ENCODE measurements at regions not wholly inside any gene's neighbourhood (a gene's known extent, or its start where the extent isn't known, plus 50 kb on each side); places are given as distances from the start of the nearest gene placed in this dataset.

DNA sequence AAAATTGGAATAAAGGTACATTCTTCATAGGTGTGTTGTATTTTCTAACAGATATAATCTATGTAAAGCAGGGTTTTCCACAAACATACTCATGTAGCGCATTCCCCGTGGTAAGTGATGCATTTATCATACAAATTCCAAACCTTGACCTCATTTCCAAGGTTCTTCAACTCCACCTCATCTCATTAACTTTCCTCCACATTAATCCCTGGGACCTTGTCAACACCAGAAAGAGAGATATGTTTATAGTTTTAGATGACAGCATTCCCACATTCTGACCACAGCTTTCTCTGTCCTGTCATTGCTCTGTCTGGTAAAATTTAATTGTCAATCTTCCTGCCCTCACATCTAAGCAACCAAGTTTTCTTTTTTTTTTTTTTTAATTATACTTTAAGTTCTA, 415.1 kb downstream of the TMEM161B start:
- Mint-ChIP-seq H3K27ac (no peak overlapping the region), H3K4me1 (no peaks in the 10 kb centered on the region), H3K36me3 (no peaks in the 10 kb centered on the region), H3K9me3 (peaks cover 2% of the 10 kb centered on the region), H3K27me3 (no peaks in the 10 kb centered on the region), H3K4me3 (no peak overlapping the region)
- ATAC-seq (ENCODE audit: low read depth) (no peak), DNase-seq (no peak)
- POLR2A ChIA-PET = no interaction called here

DNA sequence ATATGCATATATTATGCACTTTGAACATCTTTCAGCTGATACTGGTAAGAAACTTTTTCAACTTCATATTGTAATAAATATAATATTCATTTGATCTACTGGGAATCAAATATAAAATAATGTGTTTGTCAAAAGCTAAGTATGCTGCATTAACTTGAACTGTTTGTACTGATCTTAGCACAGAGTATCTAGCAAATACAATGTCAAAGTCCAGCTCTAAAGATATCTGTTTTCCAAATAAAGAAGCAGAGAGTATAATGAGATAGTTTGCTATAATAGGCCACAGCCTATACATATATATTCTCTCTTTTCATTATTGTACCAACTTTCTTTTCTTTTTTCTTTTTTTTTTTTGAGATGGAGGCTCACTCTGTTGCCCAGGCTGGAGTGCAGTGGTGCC, 417.0 kb downstream of the TMEM161B start:
- Mint-ChIP-seq H3K9me3 (no peaks in the 10 kb centered on the region), H3K36me3 (no peaks in the 10 kb centered on the region), H3K4me3 (no peak overlapping the region), H3K27ac (no peak overlapping the region), H3K4me1 (no peaks in the 10 kb centered on the region), H3K27me3 (no peaks in the 10 kb centered on the region)
- no peak for ATAC-seq (ENCODE audit: low read depth)
- POLR2A ChIA-PET = no interaction called here
- DNase-seq = no peak

DNA sequence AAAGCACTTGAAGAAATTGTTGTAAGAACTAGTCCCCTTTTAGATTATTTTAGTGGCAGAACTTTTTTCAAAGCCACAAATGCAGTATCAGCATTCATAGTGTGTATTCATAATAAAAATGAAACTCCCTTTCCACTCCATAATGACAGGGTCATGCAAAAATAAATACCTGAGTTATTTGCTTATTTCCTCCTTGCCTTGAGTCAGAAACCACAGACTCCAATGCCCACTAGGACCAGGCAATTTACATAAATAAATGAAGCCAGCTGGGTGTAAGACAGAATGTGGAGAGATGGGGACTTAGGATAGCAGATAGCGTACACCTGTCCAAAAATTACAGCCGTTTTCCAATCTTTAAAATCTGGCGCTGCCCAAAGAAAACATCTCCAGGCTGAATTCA, 417.8 kb downstream of the TMEM161B start:
- Mint-ChIP-seq H3K4me3 (no peak overlapping the region), H3K9me3 (no peaks in the 10 kb centered on the region), H3K36me3 (no peaks in the 10 kb centered on the region), H3K27ac (no peak overlapping the region), H3K4me1 (no peaks in the 10 kb centered on the region), H3K27me3 (no peaks in the 10 kb centered on the region)
- POLR2A ChIA-PET = no interaction called here
- ATAC-seq (ENCODE audit: low read depth) (no peak), DNase-seq (no peak)

DNA sequence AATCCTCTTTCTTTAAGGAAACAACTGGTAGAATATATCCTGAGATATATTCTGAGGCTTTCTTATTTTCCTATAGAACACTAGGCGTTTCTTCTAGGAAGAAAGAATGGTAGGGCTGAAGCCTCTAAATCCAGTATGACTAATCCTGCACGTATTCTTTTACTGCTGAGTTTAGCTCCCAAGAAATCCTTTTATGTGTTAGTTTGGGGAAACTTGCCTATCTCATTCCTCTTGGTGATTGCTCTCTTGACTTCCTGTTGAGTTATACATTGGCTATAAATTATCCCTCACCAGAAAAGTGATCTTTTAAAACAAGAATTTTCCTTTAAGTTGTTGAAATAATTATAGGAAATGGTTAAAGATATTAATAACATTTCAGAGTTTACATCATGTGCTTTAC, 422.9 kb downstream of the TMEM161B start:
- ATAC-seq (ENCODE audit: low read depth) (no peak), DNase-seq (no peak)
- H3K36me3 Mint-ChIP-seq = no peaks in the 10 kb centered on the region
- no peaks in the 10 kb centered on the region for H3K27me3 Mint-ChIP-seq
- H3K4me1 Mint-ChIP-seq = no peaks in the 10 kb centered on the region
- H3K4me3 Mint-ChIP-seq = no peak overlapping the region
- no peak overlapping the region for H3K27ac Mint-ChIP-seq
- peaks cover 2% of the 10 kb centered on the region for H3K9me3 Mint-ChIP-seq
- POLR2A ChIA-PET = no interaction called here

DNA sequence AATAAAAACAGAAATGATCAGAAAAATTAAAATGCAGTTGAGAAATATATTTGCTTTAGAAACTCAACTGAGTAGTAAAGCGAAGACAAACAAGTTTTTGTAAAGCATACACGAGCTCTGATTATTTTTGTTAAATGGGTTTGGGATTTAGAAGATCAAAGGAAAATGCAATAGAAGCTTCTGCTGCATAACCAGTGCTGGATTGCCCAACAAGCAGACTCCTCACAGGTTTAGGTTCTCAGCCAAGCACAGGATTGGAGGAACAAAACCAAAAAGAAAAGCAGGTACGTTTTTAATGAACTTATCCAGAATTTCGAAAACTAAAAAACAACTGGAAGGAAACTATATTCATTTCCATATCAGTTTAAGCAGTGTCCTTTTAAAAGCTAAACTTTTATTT, 423.8 kb downstream of the TMEM161B start:
- POLR2A ChIA-PET = no interaction called here
- Mint-ChIP-seq H3K36me3 (no peaks in the 10 kb centered on the region), H3K27me3 (no peaks in the 10 kb centered on the region), H3K9me3 (peaks cover 2% of the 10 kb centered on the region), H3K4me3 (no peak overlapping the region), H3K27ac (no peak overlapping the region), H3K4me1 (no peaks in the 10 kb centered on the region)
- no peak for DNase-seq
- ATAC-seq (ENCODE audit: low read depth) = no peak

DNA sequence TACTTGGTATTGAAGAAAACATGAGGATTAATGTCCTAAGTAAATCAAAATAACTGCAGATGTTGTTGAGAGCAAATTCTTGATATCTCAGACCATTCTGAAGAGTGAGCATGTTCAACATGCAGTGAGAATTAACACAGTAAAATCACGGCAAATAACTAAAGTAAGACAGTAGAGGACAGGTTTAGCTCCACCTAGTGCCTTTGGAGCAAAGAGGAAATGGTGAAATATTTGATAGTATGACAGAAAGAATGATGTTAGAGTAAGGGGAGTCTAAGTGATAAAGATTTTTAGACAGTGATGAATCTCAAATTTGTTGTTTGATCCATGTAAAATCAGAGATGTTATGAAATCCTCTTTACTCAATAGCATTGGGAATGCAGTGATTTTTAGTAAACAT, 424.2 kb downstream of the TMEM161B start:
- Mint-ChIP-seq H3K9me3 (peaks cover 3% of the 10 kb centered on the region), H3K27me3 (no peaks in the 10 kb centered on the region), H3K4me3 (no peak overlapping the region), H3K4me1 (no peaks in the 10 kb centered on the region), H3K36me3 (no peaks in the 10 kb centered on the region), H3K27ac (no peak overlapping the region)
- ATAC-seq (ENCODE audit: low read depth) = no peak
- POLR2A ChIA-PET = no interaction called here
- no peak for DNase-seq

DNA sequence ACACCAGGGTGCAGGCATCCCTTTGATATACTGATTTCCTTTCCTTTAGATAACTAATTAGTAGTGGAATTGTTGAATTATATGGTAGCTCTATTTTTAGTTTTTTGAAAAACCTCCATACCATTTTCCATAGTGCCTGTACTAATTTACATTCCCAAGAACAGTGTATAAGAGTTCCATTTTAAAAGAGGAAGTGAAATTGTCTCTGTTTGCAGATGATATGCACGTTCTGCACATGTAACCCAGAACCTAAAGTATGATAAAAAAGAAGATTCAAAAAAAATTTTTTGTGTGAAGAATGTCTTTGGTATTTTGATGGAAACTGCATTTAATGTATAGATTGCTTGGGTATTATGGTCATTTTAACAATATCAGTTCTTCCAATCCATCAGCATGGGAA, 424.0 kb upstream of the CCNH start:
- no peaks in the 10 kb centered on the region for H3K4me1 Mint-ChIP-seq
- no peaks in the 10 kb centered on the region for H3K36me3 Mint-ChIP-seq
- ATAC-seq (ENCODE audit: low read depth) (no peak), DNase-seq (no peak)
- H3K9me3 Mint-ChIP-seq = peaks cover 8% of the 10 kb centered on the region
- H3K27ac Mint-ChIP-seq = no peak overlapping the region
- no peaks in the 10 kb centered on the region for H3K27me3 Mint-ChIP-seq
- POLR2A ChIA-PET = no interaction called here
- no peak overlapping the region for H3K4me3 Mint-ChIP-seq

DNA sequence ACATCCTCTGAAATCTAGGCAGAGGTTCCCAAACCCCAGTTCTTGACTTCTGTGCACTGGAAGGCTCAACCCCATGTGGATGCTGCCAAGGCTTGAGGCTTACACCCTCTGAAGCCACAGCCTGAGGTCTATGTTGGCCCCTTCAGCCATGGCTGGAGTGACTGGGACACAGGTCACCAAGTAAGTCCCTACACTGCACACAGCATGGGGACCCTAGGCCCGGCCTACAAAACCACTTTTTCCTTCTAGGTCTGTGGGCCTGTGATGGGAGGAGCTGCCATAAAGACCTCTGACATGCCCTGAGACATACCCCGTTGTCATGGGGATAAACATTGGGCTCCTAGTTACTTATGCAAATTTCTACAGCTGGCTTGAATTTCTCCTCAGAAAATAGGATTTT, 418.8 kb upstream of the CCNH start:
- POLR2A ChIA-PET = no interaction called here
- DNase-seq (no peak), ATAC-seq (ENCODE audit: low read depth) (no peak)
- peaks cover 8% of the 10 kb centered on the region for H3K9me3 Mint-ChIP-seq
- H3K36me3 Mint-ChIP-seq = no peaks in the 10 kb centered on the region
- no peak overlapping the region for H3K4me3 Mint-ChIP-seq
- H3K4me1 Mint-ChIP-seq = no peaks in the 10 kb centered on the region
- no peaks in the 10 kb centered on the region for H3K27me3 Mint-ChIP-seq
- no peak overlapping the region for H3K27ac Mint-ChIP-seq

DNA sequence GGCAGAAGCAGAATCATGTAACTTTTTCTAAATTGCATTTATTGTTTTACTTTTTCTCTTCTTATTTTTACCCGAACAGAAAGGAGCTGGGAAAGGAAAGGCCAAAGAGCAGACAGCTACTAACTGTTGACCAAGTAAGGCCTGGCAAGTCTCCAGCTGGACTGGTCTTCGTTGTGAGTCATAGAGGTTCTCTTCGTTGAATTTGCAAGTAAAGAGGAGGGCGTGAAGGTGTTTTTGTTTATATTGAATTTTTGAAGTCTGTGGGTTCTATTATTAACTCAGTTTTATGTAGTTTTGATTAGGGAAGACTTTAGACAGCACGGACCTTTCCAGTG, 416.5 kb upstream of the CCNH start:
- Mint-ChIP-seq H3K36me3 (no peaks in the 10 kb centered on the region), H3K27me3 (no peaks in the 10 kb centered on the region), H3K4me3 (no peak overlapping the region), H3K27ac (no peak overlapping the region), H3K4me1 (no peaks in the 10 kb centered on the region), H3K9me3 (peaks cover 8% of the 10 kb centered on the region)
- POLR2A ChIA-PET = no interaction called here
- DNase-seq = no peak
- ATAC-seq (ENCODE audit: low read depth) = no peak

DNA sequence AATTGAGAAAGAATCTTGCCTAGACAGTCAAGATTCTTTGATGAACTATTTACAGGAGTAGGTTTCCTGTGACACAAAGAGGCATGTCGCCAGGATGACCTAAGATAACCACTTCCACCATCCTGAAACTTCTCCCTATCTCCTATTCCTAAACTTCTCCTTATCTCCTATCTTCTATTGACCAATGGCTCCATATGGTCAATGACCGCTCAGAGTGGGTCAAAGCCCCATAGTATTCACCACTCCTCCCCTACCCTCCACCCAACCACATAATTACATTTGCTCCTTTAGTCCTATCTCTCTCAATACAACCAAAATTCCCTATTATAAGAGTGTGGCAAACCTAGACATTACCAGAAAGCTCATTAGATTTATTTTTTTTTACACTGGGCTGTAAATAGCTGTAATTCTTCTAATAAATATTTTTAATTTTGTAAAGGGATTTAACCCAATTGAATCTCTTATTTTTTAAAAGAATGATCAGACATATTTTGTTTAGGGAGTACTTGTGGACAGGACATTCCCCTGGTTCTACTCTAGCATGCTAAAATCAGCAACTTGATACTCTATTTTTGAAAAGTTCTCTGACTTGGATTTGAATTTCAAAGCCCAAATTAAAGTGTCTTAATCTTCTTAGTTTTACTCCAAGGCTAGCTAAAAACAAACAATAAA, 416.0 kb upstream of the CCNH start:
- peaks cover 8% of the 10 kb centered on the region for H3K9me3 Mint-ChIP-seq
- DNase-seq (no peak), ATAC-seq (ENCODE audit: low read depth) (no peak)
- no peak overlapping the region for H3K4me3 Mint-ChIP-seq
- no peaks in the 10 kb centered on the region for H3K27me3 Mint-ChIP-seq
- H3K36me3 Mint-ChIP-seq = no peaks in the 10 kb centered on the region
- POLR2A ChIA-PET = no interaction called here
- no peak overlapping the region for H3K27ac Mint-ChIP-seq
- no peaks in the 10 kb centered on the region for H3K4me1 Mint-ChIP-seq

DNA sequence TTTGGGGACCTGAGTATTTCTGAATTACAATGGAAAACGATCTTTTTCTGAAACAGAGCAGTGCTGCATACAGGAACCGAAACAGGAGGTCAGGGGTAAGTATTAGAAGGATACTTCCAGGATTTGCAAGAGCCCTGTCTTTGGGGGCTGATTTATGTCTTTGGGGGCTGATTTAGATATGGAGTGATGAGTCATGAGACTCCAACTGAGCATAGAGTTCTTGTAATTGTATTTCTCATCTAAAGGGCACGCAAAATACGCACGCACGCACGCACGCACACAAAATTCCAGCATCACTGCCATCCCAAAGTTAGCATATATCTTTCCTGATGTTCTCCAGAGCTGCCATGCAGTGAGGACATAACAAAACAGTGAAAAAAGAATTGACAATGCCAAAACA, 414.8 kb upstream of the CCNH start:
- POLR2A ChIA-PET = no interaction called here
- ATAC-seq (ENCODE audit: low read depth) (no peak), DNase-seq (no peak)
- H3K4me1 Mint-ChIP-seq = no peaks in the 10 kb centered on the region
- no peak overlapping the region for H3K4me3 Mint-ChIP-seq
- no peaks in the 10 kb centered on the region for H3K36me3 Mint-ChIP-seq
- H3K9me3 Mint-ChIP-seq = peaks cover 3% of the 10 kb centered on the region
- no peak overlapping the region for H3K27ac Mint-ChIP-seq
- H3K27me3 Mint-ChIP-seq = no peaks in the 10 kb centered on the region

DNA sequence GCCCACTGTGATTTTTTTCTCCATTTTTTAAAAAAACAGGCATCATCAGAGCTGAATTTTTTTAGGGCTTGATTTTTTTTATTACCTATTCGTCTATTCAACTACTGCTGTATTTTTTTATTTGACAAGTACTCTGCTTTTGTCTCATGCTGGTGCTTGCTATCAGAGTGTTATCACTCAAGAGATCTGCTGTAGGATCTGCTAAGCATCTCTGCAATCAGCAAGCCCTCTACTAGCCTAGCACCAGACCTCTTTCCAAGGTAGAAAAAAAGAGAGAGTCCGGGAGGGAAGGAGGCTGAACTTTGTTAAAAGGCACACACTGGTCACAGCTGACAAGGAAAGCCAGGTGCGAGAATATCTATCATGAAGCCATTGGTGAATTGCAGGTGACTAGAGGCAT, 413.8 kb upstream of the CCNH start:
- no peaks in the 10 kb centered on the region for H3K4me1 Mint-ChIP-seq
- no peaks in the 10 kb centered on the region for H3K27me3 Mint-ChIP-seq
- peaks cover 2% of the 10 kb centered on the region for H3K9me3 Mint-ChIP-seq
- no peaks in the 10 kb centered on the region for H3K36me3 Mint-ChIP-seq
- no peak overlapping the region for H3K4me3 Mint-ChIP-seq
- H3K27ac Mint-ChIP-seq = no peak overlapping the region
- no peak for ATAC-seq (ENCODE audit: low read depth)
- no peak for DNase-seq
- POLR2A ChIA-PET = no interaction called here

DNA sequence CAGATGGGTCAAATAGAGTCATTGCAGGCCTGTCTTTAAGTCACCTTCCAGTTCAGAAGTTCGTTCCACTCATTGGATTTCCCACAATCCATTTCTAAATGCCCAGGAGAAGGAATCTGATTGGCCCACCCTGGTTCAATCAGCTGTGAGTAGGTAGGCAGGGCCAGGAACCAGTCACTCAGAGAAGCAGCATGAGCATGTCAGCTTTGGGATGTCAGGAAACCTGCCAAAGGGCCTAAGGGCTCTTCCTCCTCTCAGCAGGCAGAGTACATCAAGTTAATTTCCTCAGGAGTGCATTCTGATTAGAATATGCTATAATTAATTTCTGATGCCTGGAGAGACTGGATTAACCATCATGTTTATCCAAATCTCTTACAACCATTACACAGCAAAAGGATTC, 412.9 kb upstream of the CCNH start:
- Mint-ChIP-seq H3K4me1 (no peaks in the 10 kb centered on the region), H3K36me3 (no peaks in the 10 kb centered on the region), H3K27me3 (no peaks in the 10 kb centered on the region), H3K27ac (no peak overlapping the region), H3K9me3 (peaks cover 2% of the 10 kb centered on the region), H3K4me3 (no peak overlapping the region)
- no peak for ATAC-seq (ENCODE audit: low read depth)
- POLR2A ChIA-PET = no interaction called here
- DNase-seq = no peak

DNA sequence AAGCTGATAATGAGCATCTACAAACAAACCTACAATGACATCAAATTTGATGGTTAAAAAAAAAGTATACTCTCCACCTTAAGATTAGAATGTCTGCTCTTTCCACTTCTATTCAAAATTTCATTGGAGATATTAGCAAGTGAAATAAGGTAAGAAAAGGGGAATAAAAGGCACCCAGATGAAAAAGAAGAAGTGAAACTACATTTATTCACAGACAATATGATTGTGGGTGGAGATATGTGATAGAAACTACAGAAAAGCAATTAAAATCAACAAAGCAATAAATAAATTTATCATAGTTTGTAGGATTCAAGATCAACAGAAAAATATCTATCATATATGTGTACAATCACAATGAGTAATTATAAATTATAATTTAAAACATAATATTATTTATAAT, 395.1 kb upstream of the CCNH start:
- DNase-seq (no peak), ATAC-seq (ENCODE audit: low read depth) (no peak)
- Mint-ChIP-seq H3K27ac (no peak overlapping the region), H3K27me3 (no peaks in the 10 kb centered on the region), H3K9me3 (no peaks in the 10 kb centered on the region), H3K4me3 (no peak overlapping the region), H3K4me1 (no peaks in the 10 kb centered on the region), H3K36me3 (no peaks in the 10 kb centered on the region)
- POLR2A ChIA-PET = no interaction called here

DNA sequence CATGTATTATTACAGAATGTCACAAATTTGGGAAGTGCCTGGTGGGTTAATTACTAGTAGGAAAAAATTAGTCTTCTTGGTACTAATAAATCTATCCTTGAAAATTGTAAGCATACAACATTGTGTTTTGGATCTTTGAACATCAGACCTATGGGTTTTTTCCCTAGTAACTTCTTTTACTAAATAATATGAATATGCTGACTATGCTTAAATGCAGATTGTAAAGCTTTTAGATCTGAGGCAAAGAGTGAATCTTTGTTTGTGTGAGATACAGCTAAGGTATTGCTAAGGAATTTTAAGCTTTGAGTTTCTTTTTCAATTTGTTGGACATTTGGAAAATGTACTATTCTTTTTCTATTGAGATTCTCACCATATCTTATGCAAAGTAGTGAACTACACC, 390.6 kb upstream of the CCNH start:
- Mint-ChIP-seq H3K36me3 (no peaks in the 10 kb centered on the region), H3K4me1 (no peaks in the 10 kb centered on the region), H3K27me3 (no peaks in the 10 kb centered on the region), H3K9me3 (no peaks in the 10 kb centered on the region), H3K27ac (no peak overlapping the region), H3K4me3 (no peak overlapping the region)
- DNase-seq (no peak), ATAC-seq (ENCODE audit: low read depth) (no peak)
- POLR2A ChIA-PET = no interaction called here

Data from activated naive CD8-positive, alpha-beta T cell treated with anti-CD3 and anti-CD28 coated beads, Interleukin-2, amount 10 ng/mL, durations not matched to agents 7 days and 5 days (primary cell).